Vagina (tissue), 2 donors: ENCODE measurements at regions not wholly inside any gene's neighbourhood (a gene's known extent, or its start where the extent isn't known, plus 50 kb on each side); places are given as distances from the start of the nearest gene placed in this dataset.

Source experiments
- DNase-seq, 2 donors: peaks; one replicate each; pipeline ENCODE4 v3.0.0-alpha.2; 2017; ENCODE audit errors: extremely low spot score in 2 of 2
- H3K27ac ChIP-seq: fragments of 200-600 bp; sonication (generic); one replicate; pipeline ENCODE4 v1.5.1; 2019
- H3K27me3 ChIP-seq: fragments of 200-600 bp; sonication (generic); one replicate; pipeline ENCODE4 v1.5.1; 2019
- H3K36me3 ChIP-seq, 2 donors: fragments of 200-600 bp; sonication (generic); one replicate each; pipeline ENCODE4 v1.5.1; 2017 to 2019
- H3K4me1 ChIP-seq: fragments of 200-600 bp; sonication (generic); one replicate; pipeline ENCODE4 v1.5.1; 2019
- H3K4me3 ChIP-seq, 2 donors: fragments of 200-600 bp; sonication (generic); 1 replicate in 1 of 2; 2 replicates in 1 of 2; pipeline ENCODE4 v1.5.1; 2016 to 2019
- H3K9me3 ChIP-seq: fragments of 200-600 bp; sonication (generic); one replicate; pipeline ENCODE4 v1.5.1; 2019
- CTCF ChIP-seq, 3 experiments: fragments of 450-650 bp in 2 of 3; fragments of 200-600 bp in 1 of 3; sonication (generic) in 1 of 3; IDR thresholded peaks; one replicate each; pipeline ENCODE4 v1.5.1; 2017 to 2019; ENCODE audit warnings: antibody characterized with exemption in 3 of 3, mild to moderate bottlenecking in 2 of 3, moderate library complexity in 2 of 3
- POLR2A ChIP-seq, 2 donors: fragments of 450-650 bp; IDR thresholded peaks; one replicate each; pipeline ENCODE4 v1.6.1; 2017; ENCODE audit warnings: antibody characterized with exemption in 2 of 2, mild to moderate bottlenecking in 2 of 2, moderate library complexity in 2 of 2
- POLR2AphosphoS5 ChIP-seq, 2 donors: sonication (generic); formaldehyde crosslinking; IDR thresholded peaks; one replicate each; pipeline ENCODE4 v1.9.0; 2017; ENCODE audit warnings: antibody characterized with exemption in 2 of 2, mild to moderate bottlenecking in 2 of 2, low read depth in 1 of 2; ENCODE audit not compliant: insufficient read depth in 1 of 2
- intact Hi-C: fragments of 100-400 bp; cut with DNase I; formaldehyde crosslinking; loops from one replicate; pipeline ENCODE4 v1.15.1; 2023

GRCh38 chr2:18503376-18504228 is 56.9 kb downstream of the RDH14 start:
- no peaks in the 10 kb centered on the region for H3K36me3 ChIP-seq
- no peak overlapping the region for H3K27ac ChIP-seq
- H3K9me3 ChIP-seq: no peaks in the 10 kb centered on the region
- H3K4me1 ChIP-seq: no peaks in the 10 kb centered on the region
- no peak overlapping the region for H3K4me3 ChIP-seq
- no peak for TF ChIP-seq POLR2AphosphoS5 (IDR thresholded peaks at IDR 0.05; ENCODE audit: insufficient read depth in 1 of 2, low read depth in 1 of 2)
- no peak for TF ChIP-seq CTCF (IDR thresholded peaks at IDR 0.05)
- TF ChIP-seq POLR2A (IDR thresholded peaks at IDR 0.05): no peak
- no peak for DNase-seq
- no peaks in the 10 kb centered on the region for H3K27me3 ChIP-seq
- intact Hi-C loops: no loop called here

DNA sequence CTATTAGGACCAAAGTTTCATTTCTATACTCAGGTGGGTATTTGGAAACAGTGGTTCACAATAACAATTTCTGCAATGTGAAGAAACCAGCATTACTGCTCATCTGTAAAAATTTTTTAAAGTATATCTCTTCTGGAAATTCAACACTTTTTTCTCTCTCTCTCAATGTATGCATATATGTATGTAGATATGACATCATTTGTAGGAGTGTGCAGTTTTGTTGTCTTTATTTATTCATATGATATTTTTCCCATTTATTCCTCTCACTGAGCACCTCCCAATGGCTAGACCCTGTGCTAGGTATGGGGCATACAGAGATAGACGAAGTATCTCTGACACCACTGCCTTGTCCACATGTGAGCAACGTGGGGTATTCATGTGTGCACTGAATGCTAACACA is 58.3 kb downstream of the RDH14 start:
- H3K27ac ChIP-seq: no peak overlapping the region
- H3K4me1 ChIP-seq: no peaks in the 10 kb centered on the region
- H3K9me3 ChIP-seq: no peaks in the 10 kb centered on the region
- TF ChIP-seq CTCF (IDR thresholded peaks at IDR 0.05) (no peak), POLR2A (IDR thresholded peaks at IDR 0.05) (no peak), POLR2AphosphoS5 (IDR thresholded peaks at IDR 0.05; ENCODE audit: insufficient read depth in 1 of 2, low read depth in 1 of 2) (no peak)
- intact Hi-C loops: no loop called here
- no peaks in the 10 kb centered on the region for H3K27me3 ChIP-seq
- H3K4me3 ChIP-seq: no peak overlapping the region
- no peaks in the 10 kb centered on the region for H3K36me3 ChIP-seq
- no peak for DNase-seq

GRCh38 chr2:18501729-18502128 is 58.7 kb downstream of the RDH14 start:
- Histone ChIP-seq H3K36me3 (no peaks in the 10 kb centered on the region), H3K4me3 (no peak overlapping the region), H3K4me1 (no peaks in the 10 kb centered on the region), H3K27me3 (no peaks in the 10 kb centered on the region), H3K27ac (no peak overlapping the region), H3K9me3 (no peaks in the 10 kb centered on the region)
- intact Hi-C loops: no loop called here
- TF ChIP-seq CTCF (IDR thresholded peaks at IDR 0.05): no peak
- no peak for TF ChIP-seq POLR2AphosphoS5 (IDR thresholded peaks at IDR 0.05; ENCODE audit: insufficient read depth in 1 of 2, low read depth in 1 of 2)
- TF ChIP-seq POLR2A (IDR thresholded peaks at IDR 0.05): no peak
- DNase-seq: no peak

- Histone ChIP-seq H3K36me3 (no peaks in the 10 kb centered on the region), H3K27me3 (no peaks in the 10 kb centered on the region), H3K4me3 (no peak overlapping the region), H3K9me3 (no peaks in the 10 kb centered on the region), H3K4me1 (no peaks in the 10 kb centered on the region), H3K27ac (no peak overlapping the region)
- no peak for DNase-seq
- intact Hi-C loops: no loop called here
- TF ChIP-seq POLR2AphosphoS5 (IDR thresholded peaks at IDR 0.05; ENCODE audit: insufficient read depth in 1 of 2, low read depth in 1 of 2): no peak
- TF ChIP-seq POLR2A (IDR thresholded peaks at IDR 0.05): no peak
- no peak for TF ChIP-seq CTCF (IDR thresholded peaks at IDR 0.05)
Observed at GRCh38 chr2:18501156-18501555, 59.3 kb downstream of the RDH14 start.

DNA sequence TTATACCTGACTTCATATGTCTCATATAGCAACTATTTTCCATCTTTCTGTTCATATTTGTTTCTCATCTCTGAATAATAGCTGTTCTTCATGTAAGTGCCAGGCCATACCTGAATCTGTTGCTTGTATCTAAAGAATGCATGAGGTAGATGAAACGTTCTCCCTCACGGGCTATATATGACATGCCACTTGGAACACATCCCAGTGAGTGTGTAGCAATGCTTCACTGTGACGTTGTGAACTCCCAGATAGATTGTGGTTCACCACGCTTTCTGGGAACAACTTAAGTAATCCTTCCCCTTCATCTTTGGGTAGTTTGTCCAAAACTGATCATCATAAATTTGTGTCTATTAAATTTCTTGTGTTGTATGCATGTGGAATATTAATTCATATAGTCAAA is 60.1 kb downstream of the RDH14 start:
- TF ChIP-seq CTCF (IDR thresholded peaks at IDR 0.05) (no peak), POLR2A (IDR thresholded peaks at IDR 0.05) (no peak), POLR2AphosphoS5 (IDR thresholded peaks at IDR 0.05; ENCODE audit: insufficient read depth in 1 of 2, low read depth in 1 of 2) (no peak)
- H3K4me3 ChIP-seq: no peak overlapping the region
- no peak overlapping the region for H3K27ac ChIP-seq
- no peaks in the 10 kb centered on the region for H3K4me1 ChIP-seq
- intact Hi-C loops: no loop called here
- no peak for DNase-seq
- no peaks in the 10 kb centered on the region for H3K9me3 ChIP-seq
- H3K27me3 ChIP-seq: no peaks in the 10 kb centered on the region
- no peaks in the 10 kb centered on the region for H3K36me3 ChIP-seq
